Mesodermal cell (in vitro differentiated cells): ENCODE measurements at regions not wholly inside any gene's neighbourhood (a gene's known extent, or its start where the extent isn't known, plus 50 kb on each side); places are given as distances from the start of the nearest gene placed in this dataset.
"Not testable (repeated sequence)": the region's sequence is repeated elsewhere in the genome, so short reads cannot be mapped to it uniquely, and the experiment has no call there.

ENCODE experiments used
- H3K27ac ChIP-seq: 2 replicates; pipeline ENCODE4 v1.7.0; 2013; ENCODE audit warnings: mild to moderate bottlenecking, low read depth, low read length, moderate library complexity; ENCODE audit not compliant: severe bottlenecking
- H3K36me3 ChIP-seq: 2 replicates; pipeline ENCODE4 v1.7.1; 2013; ENCODE audit warnings: mild to moderate bottlenecking, low read length, moderate library complexity; ENCODE audit not compliant: control insufficient read depth, insufficient read depth
- H3K4me1 ChIP-seq: one replicate; pipeline ENCODE4 v1.7.1; 2013; ENCODE audit warnings: mild to moderate bottlenecking, low read length; ENCODE audit not compliant: insufficient read depth, control insufficient read depth, poor library complexity, severe bottlenecking
- H3K4me3 ChIP-seq: 2 replicates; pipeline ENCODE4 v1.7.0; 2013; ENCODE audit warnings: low read length, control low read depth, mild to moderate bottlenecking; ENCODE audit not compliant: insufficient read depth, poor library complexity, severe bottlenecking; ENCODE audit errors: extremely low read depth
- H3K9me3 ChIP-seq: 2 replicates; pipeline ENCODE4 v1.7.1; 2013; ENCODE audit warnings: mild to moderate bottlenecking, low read length, moderate library complexity; ENCODE audit not compliant: control insufficient read depth
- WGBS, 2 experiments: methylation state at CpG; one replicate each; pipeline ENCODE4 v1.1.5; 2013; ENCODE audit warnings: missing lambda C conversion rate in 2 of 2; ENCODE audit not compliant: insufficient coverage in 2 of 2; 5-methylcytosine and 5-hydroxymethylcytosine counted together

GRCh38 chr6:167217073-167217472 is 59.3 kb upstream of the GPR31 start:
- H3K4me3 ChIP-seq, H3K27ac ChIP-seq, H3K36me3 ChIP-seq, H3K4me1 ChIP-seq, H3K9me3 ChIP-seq: not testable (repeated sequence)
- WGBS, 2 experiments: 94% methylated on average over 3 of the region's 4 CpGs; no CpG with 5 or more reads in 1 of the 2 experiments

- not testable (repeated sequence) for H3K27ac ChIP-seq, H3K36me3 ChIP-seq, H3K9me3 ChIP-seq, H3K4me1 ChIP-seq, H3K4me3 ChIP-seq
- 20% methylated on average over 2 of the region's 15 CpGs; no CpG with 5 or more reads in 1 of the 2 experiments for WGBS, 2 experiments
These were observed 60.4 kb upstream of the GPR31 start for GRCh38 chr6:167217951-167218759.

- H3K9me3 ChIP-seq, H3K27ac ChIP-seq, H3K4me3 ChIP-seq, H3K4me1 ChIP-seq, H3K36me3 ChIP-seq: not testable (repeated sequence)
- 77 to 84% methylated on average over 2 to 3 of the region's 4 CpGs for WGBS, 2 experiments
These were observed 61.3 kb upstream of the GPR31 start for GRCh38 chr6:167219079-167219478.

GRCh38 chr6:167219967-167220512 is 62.3 kb upstream of the GPR31 start:
- H3K4me3 ChIP-seq: no peak overlapping the region
- no peaks in the 10 kb centered on the region for H3K4me1 ChIP-seq
- H3K27ac ChIP-seq: no peak overlapping the region
- 76 to 82% methylated on average over 11 of the region's 19 CpGs for WGBS, 2 experiments
- H3K36me3 ChIP-seq: no peaks in the 10 kb centered on the region
- no peaks in the 10 kb centered on the region for H3K9me3 ChIP-seq

GRCh38 chr6:167221400-167222201 is 63.8 kb upstream of the GPR31 start:
- 85 to 89% methylated on average over 14 to 15 of the region's 19 CpGs for WGBS, 2 experiments
- Histone ChIP-seq H3K9me3 (no peaks in the 10 kb centered on the region), H3K4me1 (no peaks in the 10 kb centered on the region), H3K4me3 (no peak overlapping the region), H3K27ac (no peak overlapping the region), H3K36me3 (no peaks in the 10 kb centered on the region)

- H3K4me3 ChIP-seq, H3K9me3 ChIP-seq, H3K4me1 ChIP-seq, H3K27ac ChIP-seq, H3K36me3 ChIP-seq: not testable (repeated sequence)
- WGBS, 2 experiments: 20 to 42% methylated on average over 1 to 4 of the region's 13 CpGs
These were observed 65.3 kb upstream of the UNC93A start for GRCh38 chr6:167225566-167226382.

- Histone ChIP-seq H3K27ac (no peak overlapping the region), H3K4me1 (peaks cover 3% of the 10 kb centered on the region), H3K4me3 (no peak overlapping the region), H3K9me3 (no peaks in the 10 kb centered on the region), H3K36me3 (no peaks in the 10 kb centered on the region)
- WGBS, 2 experiments: 53% methylated on average over 3 of the region's 3 CpGs; no CpG with 5 or more reads in 1 of the 2 experiments
These were observed 64.8 kb upstream of the UNC93A start for GRCh38 chr6:167226383-167226685.

- Histone ChIP-seq H3K27ac (no peak overlapping the region), H3K4me1 (peaks cover 3% of the 10 kb centered on the region), H3K36me3 (no peaks in the 10 kb centered on the region), H3K9me3 (no peaks in the 10 kb centered on the region), H3K4me3 (no peak overlapping the region)
- 63 to 69% methylated on average over 2 to 9 of the region's 9 CpGs for WGBS, 2 experiments
These were observed 64.3 kb upstream of the UNC93A start for GRCh38 chr6:167226791-167227190.

GRCh38 chr6:167227984-167228383 is 63.1 kb upstream of the UNC93A start:
- Histone ChIP-seq H3K27ac (no peak overlapping the region), H3K36me3 (no peaks in the 10 kb centered on the region), H3K4me3 (no peak overlapping the region), H3K9me3 (no peaks in the 10 kb centered on the region), H3K4me1 (peaks cover 3% of the 10 kb centered on the region)
- 23 to 27% methylated on average over 5 to 6 of the region's 7 CpGs for WGBS, 2 experiments

GRCh38 chr6:167229586-167229985 is 61.5 kb upstream of the UNC93A start:
- WGBS, 2 experiments: 5 to 37% methylated on average over 2 to 4 of the region's 4 CpGs
- Histone ChIP-seq H3K9me3 (no peaks in the 10 kb centered on the region), H3K36me3 (no peaks in the 10 kb centered on the region), H3K4me1 (peaks cover 8% of the 10 kb centered on the region), H3K4me3 (no peak overlapping the region), H3K27ac (no peak overlapping the region)
